Right atrium auricular region (tissue), 2 donors: ENCODE measurements at regions not wholly inside any gene's neighbourhood (a gene's known extent, or its start where the extent isn't known, plus 50 kb on each side); places are given as distances from the start of the nearest gene placed in this dataset.
"Not testable (repeated sequence)": the region's sequence is repeated elsewhere in the genome, so short reads cannot be mapped to it uniquely, and the experiment has no call there.

Experiments used
- DNase-seq: peaks from one replicate; pipeline ENCODE4 v3.0.0-alpha.2; 2019; ENCODE audit warnings: low spot score
- H3K27ac ChIP-seq, 2 donors: fragments of 200-600 bp; sonication (generic); 1 replicate in 1 of 2; 2 replicates in 1 of 2; pipeline ENCODE4 v1.5.1; 2016 to 2019
- H3K27me3 ChIP-seq, 2 donors: fragments of 200-600 bp; sonication (generic); one replicate each; pipeline versions ENCODE4 v1.5.1 to v1.6.0; 2017 to 2019
- H3K36me3 ChIP-seq: fragments of 200-600 bp; sonication (generic); one replicate; pipeline ENCODE4 v1.5.1; 2016
- H3K4me1 ChIP-seq, 2 donors: fragments of 200-600 bp; sonication (generic); one replicate each; pipeline versions ENCODE4 v1.5.1 to v1.6.0; 2017 to 2019
- H3K4me3 ChIP-seq, 2 donors: fragments of 200-600 bp; sonication (generic); 1 replicate in 1 of 2; 2 replicates in 1 of 2; pipeline ENCODE4 v1.5.1; 2017 to 2019; ENCODE audit warnings: mild to moderate bottlenecking in 1 of 2, moderate library complexity in 1 of 2
- H3K9me3 ChIP-seq, 2 donors: fragments of 200-600 bp; sonication (generic); one replicate each; pipeline ENCODE4 v1.5.1; 2019
- CTCF ChIP-seq, 2 donors: fragments of 200-600 bp; sonication (generic); IDR thresholded peaks; one replicate each; pipeline ENCODE4 v1.5.1; 2019; ENCODE audit warnings: antibody characterized with exemption in 2 of 2

- Histone ChIP-seq H3K4me1 (no peaks in the 10 kb centered on the region), H3K27me3 (no peaks in the 10 kb centered on the region), H3K36me3 (no peaks in the 10 kb centered on the region), H3K27ac (no peak overlapping the region), H3K9me3 (no peaks in the 10 kb centered on the region), H3K4me3 (no peak overlapping the region)
- no peak for TF ChIP-seq CTCF (IDR thresholded peaks at IDR 0.05)
- DNase-seq, result no peak
These were observed 647.0 kb upstream of the SGO1 start for GRCh38 chr3:20832963-20833362.

- DNase-seq, result no peak
- Histone ChIP-seq H3K4me1 (no peaks in the 10 kb centered on the region), H3K9me3 (no peaks in the 10 kb centered on the region), H3K36me3 (no peaks in the 10 kb centered on the region), H3K4me3 (no peak overlapping the region), H3K27me3 (no peaks in the 10 kb centered on the region), H3K27ac (no peak overlapping the region)
- TF ChIP-seq CTCF (IDR thresholded peaks at IDR 0.05), result no peak
These were observed 636.2 kb upstream of the SGO1 start for GRCh38 chr3:20822251-20822650.

- not testable (repeated sequence) for DNase-seq
These were observed 634.9 kb upstream of the SGO1 start for GRCh38 chr3:20820872-20821271.

GRCh38 chr3:20811631-20812030, 625.6 kb upstream of the SGO1 start:
- Histone ChIP-seq H3K27me3 (no peaks in the 10 kb centered on the region), H3K4me1 (no peaks in the 10 kb centered on the region), H3K4me3 (no peak overlapping the region), H3K9me3 (peaks cover 0 to 5% of the 10 kb centered on the region in 2 donors), H3K36me3 (no peaks in the 10 kb centered on the region), H3K27ac (no peak overlapping the region)
- DNase-seq, result no peak
- TF ChIP-seq CTCF (IDR thresholded peaks at IDR 0.05), result no peak

More at GRCh38 chr3:20820872-20821271, 634.9 kb upstream of the SGO1 start:
- H3K36me3 ChIP-seq, H3K9me3 ChIP-seq, H3K4me3 ChIP-seq, H3K4me1 ChIP-seq, H3K27me3 ChIP-seq, H3K27ac ChIP-seq: not testable (repeated sequence)

- H3K4me1 ChIP-seq, result no peaks in the 10 kb centered on the region
- no peak overlapping the region for H3K27ac ChIP-seq
- H3K9me3 ChIP-seq, result peaks cover 0 to 5% of the 10 kb centered on the region in 2 donors
- no peak overlapping the region for H3K4me3 ChIP-seq
- no peaks in the 10 kb centered on the region for H3K27me3 ChIP-seq
- no peak for DNase-seq
- no peaks in the 10 kb centered on the region for H3K36me3 ChIP-seq
- no peak for TF ChIP-seq CTCF (IDR thresholded peaks at IDR 0.05)
These were observed 625.0 kb upstream of the SGO1 start for GRCh38 chr3:20811006-20811405.

- no peaks in the 10 kb centered on the region for H3K4me1 ChIP-seq
- no peak for DNase-seq
- H3K9me3 ChIP-seq, result peaks cover 0 to 5% of the 10 kb centered on the region in 2 donors
- no peaks in the 10 kb centered on the region for H3K36me3 ChIP-seq
- H3K27ac ChIP-seq, result no peak overlapping the region
- H3K4me3 ChIP-seq, result no peak overlapping the region
- no peak for TF ChIP-seq CTCF (IDR thresholded peaks at IDR 0.05)
- no peaks in the 10 kb centered on the region for H3K27me3 ChIP-seq
These were observed 624.5 kb upstream of the SGO1 start for GRCh38 chr3:20810555-20810954.
